GM21526 (cell line): ENCODE measurements at regions not wholly inside any gene's neighbourhood (a gene's known extent, or its start where the extent isn't known, plus 50 kb on each side); places are given as distances from the start of the nearest gene placed in this dataset.

Experiments used
- ATAC-seq: cut with Tn5 transposase; IDR thresholded peaks from one replicate; pipeline ENCODE4 v1.9.1; 2021; ENCODE audit warnings: moderate library complexity; ENCODE audit not compliant: unreplicated experiment, low FRiP score

DNA sequence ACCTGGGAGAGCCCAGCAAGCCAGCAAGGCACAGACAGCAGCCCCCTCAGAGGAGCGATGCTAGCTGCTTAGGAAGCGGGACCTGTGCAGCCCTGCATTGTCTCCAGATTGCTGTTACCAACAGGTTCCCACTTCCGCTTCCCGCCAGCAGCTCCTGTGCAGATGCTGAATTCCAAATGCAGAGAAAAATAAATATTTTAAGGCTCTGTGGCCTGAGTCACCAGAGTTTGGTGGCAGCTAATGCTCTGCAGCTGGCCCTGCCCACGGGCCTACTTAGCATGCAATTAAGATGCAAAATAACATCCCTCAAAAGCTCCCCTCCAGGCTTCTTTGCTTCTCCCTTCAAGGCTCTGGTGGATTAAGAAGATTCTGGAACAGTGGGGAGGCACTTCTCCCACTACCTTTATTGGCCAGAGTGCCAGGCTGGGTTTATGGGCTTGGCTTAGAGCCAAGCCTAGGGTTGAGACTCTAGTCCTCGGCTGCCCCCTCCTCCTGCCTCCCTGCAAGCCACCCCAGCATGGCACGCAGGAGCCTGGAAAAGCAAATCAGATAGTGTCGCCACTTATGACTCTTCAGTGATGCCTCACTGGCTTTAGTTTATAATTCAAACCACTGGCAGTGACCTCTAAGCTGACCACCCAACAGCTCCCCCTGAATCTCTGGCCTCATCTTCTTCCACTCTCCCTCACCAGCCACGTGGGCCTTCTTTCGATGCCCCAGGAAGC is 207.1 kb upstream of the ZC3H12A start:
- ATAC-seq, result no peak

DNA sequence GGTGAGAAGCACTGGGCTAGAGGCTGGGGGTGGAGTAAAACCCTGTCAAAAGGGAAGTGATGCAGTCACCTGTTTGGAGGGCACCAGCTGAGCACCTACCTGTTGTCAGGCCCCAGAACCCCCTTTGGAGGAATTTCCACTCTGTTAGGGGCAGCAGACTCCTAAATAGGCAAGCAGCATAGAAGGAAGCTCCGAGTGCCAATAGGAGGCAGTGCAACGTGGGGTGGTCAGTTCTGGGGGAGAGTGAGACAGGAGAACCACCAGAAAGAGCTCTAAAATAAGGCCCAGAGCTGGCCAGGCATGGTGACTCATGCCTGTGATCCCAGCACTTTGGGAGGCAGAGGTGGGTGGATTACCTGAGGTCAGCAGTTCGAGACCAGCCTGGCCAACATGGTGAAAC is 203.7 kb upstream of the ZC3H12A start:
- no peak for ATAC-seq

DNA sequence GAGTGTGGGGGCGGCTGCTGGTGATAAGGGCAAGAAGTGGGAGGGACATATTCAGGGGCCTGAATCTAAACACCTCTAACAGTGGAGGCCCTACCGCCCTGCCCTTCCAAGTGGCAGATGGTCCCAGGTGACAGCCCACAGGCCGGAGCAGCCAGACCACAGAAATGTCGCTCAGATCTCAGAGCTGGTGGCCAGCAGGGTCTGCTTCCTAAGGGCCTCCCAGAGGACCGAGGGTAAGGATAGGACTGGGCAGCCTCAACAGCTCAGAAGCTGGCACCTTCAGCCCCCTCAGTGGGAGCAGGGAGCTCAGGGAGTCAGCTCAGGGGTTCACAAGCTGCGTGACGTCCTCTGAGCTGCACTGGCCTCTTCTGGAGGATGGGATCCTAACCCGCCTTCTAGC is 201.8 kb upstream of the ZC3H12A start:
- no peak for ATAC-seq

DNA sequence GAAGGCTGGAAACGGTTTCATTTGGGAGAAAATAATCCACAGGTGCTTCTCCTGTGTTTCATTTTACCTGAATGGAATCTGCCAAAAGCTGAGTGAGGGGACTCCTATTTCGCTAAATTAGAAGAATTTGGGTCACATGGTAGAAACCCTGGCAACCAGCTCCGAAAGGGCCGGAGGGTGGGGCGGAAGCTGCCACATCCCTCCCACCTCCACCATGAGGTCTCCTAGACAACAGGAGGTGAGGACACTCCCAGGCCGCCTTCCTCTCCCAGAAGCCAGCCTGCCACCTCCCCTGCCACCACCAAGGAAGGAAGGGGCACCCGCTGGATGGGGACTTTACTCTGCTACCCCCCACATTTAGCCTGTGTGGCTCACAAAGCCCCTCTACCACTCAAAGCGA is 199.9 kb upstream of the ZC3H12A start:
- ATAC-seq, result no peak

DNA sequence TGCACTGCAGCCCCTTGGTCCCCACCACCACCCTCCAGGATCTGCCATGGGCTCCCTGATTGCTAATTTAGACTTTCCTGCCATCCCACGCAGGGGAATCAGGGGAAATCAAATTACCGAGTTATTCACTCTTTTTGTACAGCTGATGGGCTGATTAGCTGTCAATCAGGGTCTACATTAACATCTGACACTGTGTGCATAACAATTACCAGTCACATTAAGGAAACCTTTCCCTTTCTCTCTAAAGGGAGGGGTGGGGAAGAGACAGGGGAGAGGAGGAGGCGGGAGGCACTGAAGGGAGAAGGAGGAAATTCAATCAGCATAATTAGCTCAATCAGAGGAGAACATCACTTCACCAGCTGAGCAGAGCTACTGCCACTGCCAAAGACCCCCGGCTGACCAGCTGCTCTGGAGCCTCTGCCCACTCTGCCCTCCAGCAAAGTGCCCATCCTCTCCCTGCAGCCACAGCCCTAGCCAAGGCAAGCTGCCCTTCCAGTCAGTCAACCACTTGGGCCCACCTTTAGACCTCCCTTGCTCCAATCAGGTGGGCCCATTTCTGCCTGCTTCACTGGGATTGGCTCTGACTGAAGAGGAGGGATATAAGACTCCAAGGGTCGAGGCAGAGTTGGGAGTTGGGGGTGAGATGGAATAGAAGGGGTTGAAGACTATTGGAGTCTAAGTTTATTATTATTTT is 199.3 kb upstream of the ZC3H12A start:
- ATAC-seq, result no peak

DNA sequence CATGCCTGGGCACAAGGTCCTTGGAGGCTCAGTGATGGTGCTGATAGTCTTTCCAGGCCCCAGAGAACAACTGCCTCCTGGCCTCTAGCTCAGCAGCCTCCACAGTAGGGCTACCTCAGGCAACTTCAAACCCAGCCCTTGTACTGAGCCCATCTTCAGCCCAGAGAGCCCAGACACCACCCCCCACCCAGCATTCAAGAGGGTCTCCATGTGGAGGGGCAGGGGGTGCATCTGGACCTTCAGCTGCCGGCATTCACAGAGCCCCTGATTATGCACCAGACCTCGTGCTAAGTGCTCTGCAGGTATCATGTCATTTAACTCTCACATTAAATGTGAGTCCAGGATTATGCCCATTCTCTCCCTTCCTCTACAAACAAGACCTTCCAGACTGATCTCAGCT is 197.0 kb upstream of the ZC3H12A start:
- ATAC-seq, result no peak

DNA sequence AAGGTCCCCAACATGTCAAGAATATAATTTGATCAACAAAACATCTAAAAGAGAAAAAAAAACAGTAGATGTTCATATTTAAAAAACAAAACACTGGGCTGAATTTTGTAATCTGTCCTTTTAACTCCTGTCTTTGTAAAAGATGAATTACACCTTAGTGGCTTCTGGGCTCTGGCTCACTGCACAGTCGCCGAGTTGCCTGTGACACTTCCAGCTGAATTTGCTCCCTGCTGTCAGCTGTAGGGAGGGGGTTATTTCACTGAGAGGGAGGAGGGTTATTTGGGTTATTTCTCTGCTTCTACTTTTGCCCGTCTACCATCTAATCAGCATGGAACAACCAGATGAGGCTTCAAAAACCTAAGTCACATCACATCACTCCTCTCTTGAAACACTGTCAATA is 193.0 kb upstream of the ZC3H12A start:
- ATAC-seq, result no peak

DNA sequence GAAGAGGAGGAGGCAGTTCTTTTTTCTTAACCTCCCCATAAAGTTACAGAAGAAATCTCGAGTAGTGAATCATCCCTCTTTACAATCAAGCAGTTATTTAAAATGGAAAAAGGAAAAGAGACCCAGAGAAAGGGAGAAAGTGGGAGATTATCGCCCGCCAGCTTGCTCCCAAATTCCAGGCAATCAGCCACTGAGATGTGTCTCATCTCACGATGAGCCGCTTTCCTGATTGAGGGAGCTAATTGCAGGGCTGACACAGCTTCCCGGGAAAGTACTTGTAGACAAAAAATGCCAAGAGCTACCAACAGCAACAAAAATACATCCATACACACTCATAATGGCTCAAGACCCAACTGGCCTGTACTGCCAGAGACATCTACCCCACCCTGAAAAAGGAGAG is 191.6 kb upstream of the ZC3H12A start:
- no peak for ATAC-seq

DNA sequence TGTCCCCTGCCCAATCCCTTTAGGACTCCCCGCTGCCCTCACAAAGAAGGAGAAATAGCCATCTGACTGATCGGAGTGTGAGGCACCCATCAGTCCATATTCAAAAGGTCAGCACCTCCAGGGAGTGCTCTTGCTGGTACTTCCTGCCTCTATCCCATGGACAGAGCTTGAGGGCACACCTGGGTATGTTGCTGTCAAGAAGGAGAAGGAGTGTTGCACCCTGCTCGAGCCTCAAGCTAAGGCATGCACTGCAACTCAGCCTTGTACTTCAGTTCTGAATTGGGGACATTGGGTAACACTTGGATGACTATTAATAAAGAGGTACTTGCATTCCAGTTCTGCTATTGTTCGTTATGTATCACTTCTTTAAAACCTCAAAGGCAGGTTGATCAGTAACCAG is 190.3 kb upstream of the ZC3H12A start:
- ATAC-seq, result no peak

DNA sequence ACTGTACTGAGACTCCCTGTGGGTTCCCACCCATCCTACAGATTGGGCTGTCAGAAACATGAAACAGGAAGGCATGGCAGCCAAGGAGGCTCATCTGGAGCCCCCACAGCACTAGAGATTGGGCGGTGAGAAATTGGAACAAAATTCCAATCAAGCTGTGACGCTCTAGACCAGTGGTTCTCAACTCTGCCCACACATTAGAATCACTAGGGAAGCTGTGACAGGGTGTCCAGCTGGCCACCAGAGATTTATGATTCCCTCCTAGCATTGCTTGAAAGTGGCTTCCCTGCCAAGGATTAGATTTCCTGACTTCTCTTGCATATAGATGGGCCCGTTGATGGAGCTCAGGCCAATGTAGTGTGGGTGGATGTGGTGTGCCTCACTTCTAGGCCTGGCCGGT is 187.5 kb upstream of the ZC3H12A start:
- ATAC-seq, result no peak

DNA sequence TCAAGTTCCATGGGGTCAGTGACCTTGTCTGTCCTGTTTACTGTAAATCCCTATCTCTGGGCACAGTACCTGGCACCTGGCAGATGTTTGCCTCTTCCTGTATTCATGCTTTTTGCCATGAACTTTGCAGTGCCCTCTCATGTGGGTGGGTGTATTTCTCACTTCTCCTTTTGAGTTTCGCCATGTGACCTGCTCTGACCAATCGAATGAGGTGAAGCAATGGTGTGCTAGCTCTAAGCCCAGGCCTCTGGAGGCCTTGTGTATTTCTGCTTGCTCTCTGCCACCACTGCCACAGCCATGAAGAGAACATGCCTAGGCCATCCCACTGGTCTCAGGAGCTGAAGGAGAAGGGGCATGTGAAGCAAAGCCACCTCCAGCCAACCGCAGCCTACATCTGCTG is 185.5 kb upstream of the ZC3H12A start:
- peak; percentile 94 for ATAC-seq

DNA sequence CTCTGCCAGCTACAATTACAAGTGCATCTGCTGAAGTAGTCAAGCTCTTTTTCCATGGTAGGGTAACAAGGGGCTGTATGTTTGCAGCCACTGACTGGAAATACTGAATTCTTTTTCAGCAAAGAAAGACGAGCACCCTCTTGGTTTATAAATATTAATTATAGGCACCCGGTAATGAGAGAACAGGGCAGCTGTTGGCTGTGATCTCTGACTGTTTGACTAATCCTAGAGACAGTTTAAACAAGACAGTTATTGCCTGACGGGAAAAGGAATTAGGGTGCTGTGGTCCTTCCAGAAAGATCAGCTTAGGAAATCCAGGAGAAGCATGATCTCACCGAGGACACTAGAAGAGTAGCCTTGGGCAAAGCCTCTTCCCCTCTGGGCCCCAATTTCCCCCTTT is 183.7 kb upstream of the ZC3H12A start:
- ATAC-seq, result no peak

DNA sequence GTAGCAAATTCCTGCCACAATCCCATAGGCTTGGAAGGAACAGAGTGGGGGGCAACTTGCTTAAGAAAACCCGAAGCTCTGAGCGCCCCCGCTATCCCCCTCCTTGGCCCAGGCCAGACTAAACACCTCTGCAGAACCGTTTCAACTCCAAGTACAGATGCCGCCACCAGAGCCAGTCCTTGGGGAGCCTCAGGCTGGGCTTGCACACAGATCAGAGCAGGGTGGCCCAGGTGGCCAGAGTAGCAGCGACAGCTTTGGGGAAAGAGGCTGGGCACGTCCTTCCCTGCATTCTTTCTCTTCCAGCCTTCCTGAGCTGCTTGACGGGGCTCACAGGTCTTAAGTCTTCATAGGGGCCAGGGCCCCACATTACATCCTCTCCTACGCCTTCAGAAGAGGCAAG is 181.6 kb upstream of the ZC3H12A start:
- no peak for ATAC-seq

DNA sequence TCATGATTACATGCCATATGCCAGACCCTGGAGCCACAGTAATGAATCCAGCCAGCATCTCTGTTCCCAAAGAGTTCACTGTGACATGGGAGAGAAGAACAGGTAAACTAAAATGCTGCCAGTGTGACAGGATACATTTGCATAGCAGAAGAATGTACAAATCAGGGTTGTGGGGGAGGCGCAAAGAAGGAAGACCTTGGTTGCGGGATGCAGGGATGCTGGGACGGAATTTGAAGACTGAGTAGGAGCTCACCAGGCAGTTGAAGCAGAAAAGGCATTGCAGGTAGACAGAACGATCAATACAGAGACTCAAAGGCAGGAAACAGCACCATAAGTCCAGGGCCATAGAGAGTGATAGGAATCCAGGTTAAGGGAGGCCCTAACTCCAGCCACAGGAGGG is 180.3 kb upstream of the ZC3H12A start:
- no peak for ATAC-seq

DNA sequence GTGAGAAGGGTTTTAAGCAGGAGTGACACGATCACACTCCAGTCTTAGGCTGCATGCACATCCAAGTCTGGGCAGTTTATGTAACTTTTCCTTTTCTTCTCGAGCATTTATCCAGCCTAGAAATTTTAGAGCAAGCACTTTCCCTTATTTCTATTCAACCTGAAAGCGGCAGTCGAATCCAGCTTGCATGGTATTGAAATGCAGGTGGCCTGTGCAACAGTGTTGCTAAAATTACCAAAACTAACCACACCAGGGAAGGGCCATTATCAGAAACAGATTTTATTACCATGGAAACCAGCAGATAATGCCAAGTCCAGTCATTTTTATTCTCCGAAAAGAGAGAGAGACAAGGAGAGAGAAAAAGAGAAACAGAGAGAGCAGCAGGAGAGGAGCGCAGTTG is 179.9 kb upstream of the ZC3H12A start:
- no peak for ATAC-seq

DNA sequence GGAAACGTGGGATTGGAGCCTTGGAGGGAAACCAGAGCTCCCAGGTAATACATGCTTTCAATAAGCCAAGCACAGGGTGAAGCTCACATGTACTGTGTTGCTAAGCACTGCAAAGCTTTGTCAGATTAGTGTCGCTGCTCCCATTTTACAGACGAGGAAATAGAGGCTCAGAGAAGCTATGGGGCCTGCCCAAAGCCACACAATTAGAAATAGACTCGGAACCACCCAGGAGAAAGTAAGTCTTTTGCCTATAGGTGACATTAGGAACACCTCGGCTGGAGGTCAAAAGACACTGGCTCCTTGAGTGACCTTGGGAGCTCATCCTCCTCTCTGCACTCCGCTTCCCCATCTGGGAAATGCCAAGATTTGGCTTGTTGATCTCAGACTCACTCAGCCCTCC is 175.6 kb upstream of the ZC3H12A start:
- no peak for ATAC-seq

DNA sequence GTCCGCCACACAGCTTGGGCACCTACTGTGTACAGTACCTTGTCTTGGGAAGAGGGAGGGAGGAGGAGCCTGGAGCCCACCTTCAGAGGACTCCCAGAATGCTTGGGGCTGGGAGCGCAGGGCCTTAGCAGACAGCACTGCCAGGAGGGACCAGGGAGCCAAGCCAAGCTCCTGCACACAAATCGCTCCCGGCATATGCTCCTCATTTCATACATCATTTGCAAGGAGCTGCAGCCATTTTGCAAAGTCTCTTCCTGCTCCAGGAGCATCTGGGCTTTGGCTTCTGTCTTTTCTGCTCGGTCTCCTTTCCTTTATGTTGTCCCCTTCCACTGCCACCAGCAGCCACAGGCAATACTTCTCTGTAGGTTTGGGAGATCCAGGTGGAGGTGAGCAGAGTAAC is 175.2 kb upstream of the ZC3H12A start:
- ATAC-seq, result no peak

DNA sequence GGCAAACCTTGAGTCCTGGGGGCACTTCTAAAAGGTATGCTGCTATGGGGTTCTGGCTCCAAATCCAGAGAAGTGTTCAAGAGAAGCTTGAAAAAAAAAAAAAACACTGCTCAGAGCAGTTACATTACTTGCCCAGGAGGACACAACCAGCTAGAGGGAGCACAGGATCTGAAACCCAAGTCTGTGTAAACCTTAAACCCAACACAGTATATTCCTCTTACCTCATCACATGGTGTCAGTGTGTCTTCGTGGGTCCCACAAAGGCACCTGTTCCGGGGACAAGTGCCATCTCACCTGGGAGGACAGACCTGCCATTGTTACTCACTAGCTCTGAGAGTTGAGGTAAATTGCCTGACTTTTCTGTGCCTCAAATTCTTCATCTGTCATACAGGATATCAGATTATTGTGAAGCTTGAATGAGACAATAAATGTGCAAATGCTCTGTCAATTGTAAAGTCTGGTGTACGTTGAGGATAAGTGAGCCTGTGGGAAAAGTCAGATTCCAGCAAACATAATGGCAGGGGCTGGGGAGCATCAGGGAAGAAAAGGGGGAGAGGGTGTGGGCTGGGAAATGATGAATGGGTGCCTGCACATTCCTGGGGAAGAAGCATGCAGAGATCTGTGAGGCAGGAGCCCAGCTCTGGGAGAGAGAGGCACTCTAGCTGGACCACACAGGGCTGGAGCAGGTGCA is 170.4 kb upstream of the ZC3H12A start:
- ATAC-seq, result no peak

DNA sequence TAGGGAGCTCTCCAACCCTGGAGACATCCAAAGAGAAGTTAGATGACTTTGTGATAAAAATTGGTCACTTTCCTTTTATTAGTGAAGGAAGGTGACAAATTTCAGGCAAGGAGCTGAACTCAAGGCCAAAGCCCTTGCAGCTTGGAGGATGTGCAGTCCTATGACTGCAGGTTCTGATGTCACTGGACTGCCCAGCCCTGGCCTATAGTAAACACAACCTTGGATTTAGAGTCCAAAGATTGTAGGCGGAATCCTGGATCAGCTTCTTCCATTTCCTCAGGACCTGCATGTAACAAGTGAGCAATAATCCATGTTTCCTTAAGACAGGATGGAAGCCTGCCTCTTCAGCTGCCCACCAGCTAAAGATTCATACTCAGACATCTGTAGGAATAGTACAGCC is 169.3 kb upstream of the ZC3H12A start:
- ATAC-seq, result no peak

DNA sequence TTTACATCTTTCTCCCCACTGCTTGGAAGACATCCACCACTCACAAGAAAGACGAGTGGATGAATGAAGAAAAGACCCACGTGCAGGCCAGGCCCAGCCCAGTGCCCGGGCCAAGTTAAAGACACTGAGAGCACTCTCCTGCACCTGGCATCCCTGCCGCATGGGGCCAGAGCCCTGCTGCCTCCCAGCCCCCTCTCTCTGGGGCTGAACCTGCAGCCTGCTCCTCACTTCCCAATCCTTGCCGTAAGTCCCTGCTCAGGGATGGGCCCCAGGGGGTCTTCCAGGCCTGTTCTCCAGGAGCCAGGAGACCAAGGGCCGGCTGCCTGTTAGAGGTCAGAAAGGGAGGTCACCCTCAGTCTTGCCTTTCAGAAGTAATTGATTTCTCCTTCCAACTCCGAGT is 168.5 kb upstream of the ZC3H12A start:
- ATAC-seq, result no peak

DNA sequence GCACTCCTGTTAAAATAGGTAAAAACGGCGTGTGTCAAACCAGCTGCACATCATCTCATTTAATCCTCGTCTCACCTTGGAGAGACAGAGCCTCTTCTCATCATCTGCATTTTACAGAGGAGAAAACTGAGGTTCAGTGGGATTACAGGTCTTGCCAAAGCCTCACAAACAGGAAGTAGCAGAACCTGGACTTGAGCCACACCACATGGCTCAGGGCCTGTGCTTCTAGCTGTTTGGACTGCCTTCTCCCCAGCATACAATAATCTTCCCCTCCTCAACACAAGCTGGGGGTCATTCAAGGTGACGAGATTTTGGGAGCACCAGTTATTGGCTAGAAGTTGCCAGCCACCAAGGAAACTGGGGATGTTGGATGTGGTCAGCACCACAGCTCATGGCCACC is 167.9 kb upstream of the ZC3H12A start:
- no peak for ATAC-seq

DNA sequence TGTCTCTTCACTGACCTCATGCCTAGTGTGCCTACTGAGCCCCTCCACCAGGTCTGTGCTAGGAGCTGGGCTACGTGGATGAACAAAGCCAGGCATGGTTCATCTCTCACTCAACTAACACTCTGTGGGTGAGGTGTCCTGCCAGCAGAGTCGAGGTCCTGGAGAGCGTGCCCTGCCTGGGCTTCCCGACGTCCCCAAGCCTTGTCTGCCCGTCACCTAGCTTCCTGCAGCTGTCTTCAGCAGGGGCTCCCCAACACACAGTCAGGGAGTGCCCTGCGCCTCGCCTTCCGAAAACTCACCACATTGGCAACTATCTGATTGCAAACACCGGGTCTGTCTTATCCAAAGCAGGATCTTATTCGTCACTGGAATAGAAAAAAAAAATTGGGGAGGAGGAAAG is 167.5 kb upstream of the ZC3H12A start:
- ATAC-seq, result no peak
